SK-N-SH treated with all-trans-retinoic acid at 6 μM for 48 hours (cell line): ENCODE measurements at regions not wholly inside any gene's neighbourhood (a gene's known extent, or its start where the extent isn't known, plus 50 kb on each side); places are given as distances from the start of the nearest gene placed in this dataset.
"Not testable (repeated sequence)": the region's sequence is repeated elsewhere in the genome, so short reads cannot be mapped to it uniquely, and the experiment has no call there.

ENCODE experiments used
- ATAC-seq: fragments of 200-7000 bp; cut with Tn5 transposase; 3 replicates; pipeline ENCODE4 v1.9.1; 2020; ENCODE audit warnings: mild to moderate bottlenecking, moderate library complexity
- ARNTL ChIP-seq: fragments of 450-650 bp; formaldehyde crosslinking; IDR thresholded peaks from 2 replicates; pipeline ENCODE4 v1.5.0; 2020; ENCODE audit warnings: low read depth, mild to moderate bottlenecking, moderate library complexity, borderline replicate concordance
- BACH2 ChIP-seq: fragments of 250-450 bp; sonication (Bioruptor Pico); IDR thresholded peaks from 2 replicates; pipeline ENCODE4 v1.9.0; 2021; ENCODE audit warnings: mild to moderate bottlenecking, borderline replicate concordance
- CSDC2 ChIP-seq: fragments of 250-450 bp; sonication (Bioruptor Pico); IDR thresholded peaks from 2 replicates; pipeline ENCODE4 v1.5.0; 2020; ENCODE audit warnings: mild to moderate bottlenecking, moderate library complexity
- ESRRG ChIP-seq: fragments of 250-450 bp; sonication (Bioruptor Pico); IDR thresholded peaks from 2 replicates; pipeline ENCODE4 v1.6.1; 2021; ENCODE audit warnings: mild to moderate bottlenecking
- GLIS3 ChIP-seq: fragments of 250-450 bp; sonication (Bioruptor Pico); IDR thresholded peaks from 2 replicates; pipeline ENCODE4 v1.5.0; 2020; ENCODE audit warnings: mild to moderate bottlenecking, moderate library complexity
- ISL1 ChIP-seq: fragments of 250-450 bp; sonication (Bioruptor Pico); IDR thresholded peaks from 2 replicates; pipeline ENCODE4 v2.1.2; 2022; ENCODE audit warnings: mild to moderate bottlenecking, moderate library complexity
- OSR1 ChIP-seq: fragments of 250-450 bp; sonication (Bioruptor Pico); IDR thresholded peaks from 2 replicates; pipeline ENCODE4 v1.8.0; 2022; ENCODE audit warnings: moderate library complexity, mild to moderate bottlenecking, inconsistent platforms
- PPARA ChIP-seq: fragments of 250-450 bp; sonication (Bioruptor Pico); IDR thresholded peaks from 2 replicates; pipeline ENCODE4 v1.5.0; 2020; ENCODE audit warnings: mild to moderate bottlenecking, borderline replicate concordance
- RARB ChIP-seq: fragments of 250-450 bp; sonication (Bioruptor Pico); IDR thresholded peaks from 2 replicates; pipeline ENCODE4 v1.8.0; 2021; ENCODE audit warnings: mild to moderate bottlenecking, moderate library complexity
- SNAI2 ChIP-seq: fragments of 250-450 bp; sonication (Bioruptor Pico); IDR thresholded peaks from 2 replicates; pipeline ENCODE4 v1.5.0; 2020; ENCODE audit warnings: mild to moderate bottlenecking, moderate library complexity
- TCF4 ChIP-seq: fragments of 250-450 bp; sonication (Bioruptor Pico); IDR thresholded peaks from 2 replicates; pipeline ENCODE4 v1.8.0; 2021; ENCODE audit warnings: mild to moderate bottlenecking, moderate library complexity, borderline replicate concordance
- TOX ChIP-seq: fragments of 250-450 bp; sonication (Bioruptor Pico); IDR thresholded peaks from 2 replicates; pipeline ENCODE4 v1.8.0; 2021; ENCODE audit warnings: mild to moderate bottlenecking, moderate library complexity, borderline replicate concordance
- ZC3H10 ChIP-seq: fragments of 250-450 bp; sonication (Bioruptor Pico); IDR thresholded peaks from 2 replicates; pipeline ENCODE4 v1.5.1; 2021; ENCODE audit warnings: mild to moderate bottlenecking, moderate library complexity
- ZFP3 ChIP-seq: fragments of 250-450 bp; sonication (Bioruptor Pico); IDR thresholded peaks from 2 replicates; pipeline ENCODE4 v1.5.0; 2020; ENCODE audit warnings: mild to moderate bottlenecking, moderate library complexity
- ZFP30 ChIP-seq: fragments of 450-650 bp; formaldehyde crosslinking; IDR thresholded peaks from 2 replicates; pipeline ENCODE4 v1.5.0; 2022; ENCODE audit warnings: mild to moderate bottlenecking, moderate library complexity
- ZNF565 ChIP-seq: fragments of 450-650 bp; formaldehyde crosslinking; conservative IDR thresholded peaks from 2 replicates; pipeline ENCODE4 v1.5.0; 2020; ENCODE audit warnings: low read depth, mild to moderate bottlenecking, moderate library complexity
- ZNF70 ChIP-seq: fragments of 450-650 bp; formaldehyde crosslinking; IDR thresholded peaks from 2 replicates; pipeline ENCODE4 v1.5.0; 2020; ENCODE audit warnings: mild to moderate bottlenecking, moderate library complexity
- ZNF8 ChIP-seq: fragments of 450-650 bp; formaldehyde crosslinking; IDR thresholded peaks from 2 replicates; pipeline ENCODE4 v1.5.0; 2020; ENCODE audit warnings: mild to moderate bottlenecking, moderate library complexity
- TF ChIP-seq, protein P1 (sequence below): fragments of 250-450 bp; sonication (Bioruptor Pico); IDR thresholded peaks from 2 replicates; pipeline ENCODE4 v1.5.1; 2021; ENCODE audit warnings: mild to moderate bottlenecking, moderate library complexity
- TF ChIP-seq, protein P2 (sequence below): fragments of 250-450 bp; sonication (Bioruptor Pico); IDR thresholded peaks from 2 replicates; pipeline ENCODE4 v1.8.0; 2020; ENCODE audit warnings: mild to moderate bottlenecking, moderate library complexity, borderline replicate concordance
- TF ChIP-seq, protein P3 (sequence below): fragments of 250-450 bp; sonication (Bioruptor Pico); IDR thresholded peaks from 2 replicates; pipeline ENCODE4 v1.8.0; 2021; ENCODE audit warnings: low read depth, mild to moderate bottlenecking, moderate library complexity, borderline replicate concordance

DNA sequence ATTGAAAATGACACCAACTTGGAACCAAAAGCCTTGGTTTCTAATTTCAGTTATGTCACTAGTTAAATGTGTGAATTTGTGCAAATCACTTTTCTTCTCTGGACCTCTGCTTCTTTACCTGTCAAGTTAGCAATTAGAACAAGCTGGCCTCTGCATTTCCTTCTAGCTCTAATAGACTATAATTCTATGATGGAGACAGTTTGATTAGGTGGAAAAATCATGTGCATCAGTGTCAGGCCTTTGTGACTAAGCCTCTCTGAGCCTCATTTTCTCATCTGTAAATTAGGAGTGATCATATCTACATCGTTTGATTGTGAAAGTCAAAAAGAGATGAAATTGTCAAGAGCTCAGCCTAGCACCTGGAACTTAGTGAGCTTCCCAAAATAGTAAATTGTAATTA, 712.9 kb downstream of the MECOM start:
- no peak for TF ChIP-seq GLIS3
- no peak for TF ChIP-seq ZNF8
- TF ChIP-seq SNAI2 (CRISPR knock-in tag), result no peak
- no peak for TF ChIP-seq BACH2 (CRISPR knock-in tag)
- TF ChIP-seq, protein P1, sequence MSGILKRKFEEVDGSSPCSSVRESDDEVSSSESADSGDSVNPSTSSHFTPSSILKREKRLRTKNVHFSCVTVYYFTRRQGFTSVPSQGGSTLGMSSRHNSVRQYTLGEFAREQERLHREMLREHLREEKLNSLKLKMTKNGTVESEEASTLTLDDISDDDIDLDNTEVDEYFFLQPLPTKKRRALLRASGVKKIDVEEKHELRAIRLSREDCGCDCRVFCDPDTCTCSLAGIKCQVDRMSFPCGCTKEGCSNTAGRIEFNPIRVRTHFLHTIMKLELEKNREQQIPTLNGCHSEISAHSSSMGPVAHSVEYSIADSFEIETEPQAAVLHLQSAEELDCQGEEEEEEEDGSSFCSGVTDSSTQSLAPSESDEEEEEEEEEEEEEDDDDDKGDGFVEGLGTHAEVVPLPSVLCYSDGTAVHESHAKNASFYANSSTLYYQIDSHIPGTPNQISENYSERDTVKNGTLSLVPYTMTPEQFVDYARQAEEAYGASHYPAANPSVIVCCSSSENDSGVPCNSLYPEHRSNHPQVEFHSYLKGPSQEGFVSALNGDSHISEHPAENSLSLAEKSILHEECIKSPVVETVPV (CRISPR knock-in tag), result no peak
- no peak for TF ChIP-seq ISL1 (CRISPR knock-in tag)
- no peak for TF ChIP-seq RARB (CRISPR knock-in tag)
- TF ChIP-seq, protein P2, sequence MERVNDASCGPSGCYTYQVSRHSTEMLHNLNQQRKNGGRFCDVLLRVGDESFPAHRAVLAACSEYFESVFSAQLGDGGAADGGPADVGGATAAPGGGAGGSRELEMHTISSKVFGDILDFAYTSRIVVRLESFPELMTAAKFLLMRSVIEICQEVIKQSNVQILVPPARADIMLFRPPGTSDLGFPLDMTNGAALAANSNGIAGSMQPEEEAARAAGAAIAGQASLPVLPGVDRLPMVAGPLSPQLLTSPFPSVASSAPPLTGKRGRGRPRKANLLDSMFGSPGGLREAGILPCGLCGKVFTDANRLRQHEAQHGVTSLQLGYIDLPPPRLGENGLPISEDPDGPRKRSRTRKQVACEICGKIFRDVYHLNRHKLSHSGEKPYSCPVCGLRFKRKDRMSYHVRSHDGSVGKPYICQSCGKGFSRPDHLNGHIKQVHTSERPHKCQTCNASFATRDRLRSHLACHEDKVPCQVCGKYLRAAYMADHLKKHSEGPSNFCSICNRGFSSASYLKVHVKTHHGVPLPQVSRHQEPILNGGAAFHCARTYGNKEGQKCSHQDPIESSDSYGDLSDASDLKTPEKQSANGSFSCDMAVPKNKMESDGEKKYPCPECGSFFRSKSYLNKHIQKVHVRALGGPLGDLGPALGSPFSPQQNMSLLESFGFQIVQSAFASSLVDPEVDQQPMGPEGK, result no peak
- no peak for TF ChIP-seq ZFP30 (CRISPR knock-in tag)
- no peak for TF ChIP-seq OSR1
- no peak for ATAC-seq

DNA sequence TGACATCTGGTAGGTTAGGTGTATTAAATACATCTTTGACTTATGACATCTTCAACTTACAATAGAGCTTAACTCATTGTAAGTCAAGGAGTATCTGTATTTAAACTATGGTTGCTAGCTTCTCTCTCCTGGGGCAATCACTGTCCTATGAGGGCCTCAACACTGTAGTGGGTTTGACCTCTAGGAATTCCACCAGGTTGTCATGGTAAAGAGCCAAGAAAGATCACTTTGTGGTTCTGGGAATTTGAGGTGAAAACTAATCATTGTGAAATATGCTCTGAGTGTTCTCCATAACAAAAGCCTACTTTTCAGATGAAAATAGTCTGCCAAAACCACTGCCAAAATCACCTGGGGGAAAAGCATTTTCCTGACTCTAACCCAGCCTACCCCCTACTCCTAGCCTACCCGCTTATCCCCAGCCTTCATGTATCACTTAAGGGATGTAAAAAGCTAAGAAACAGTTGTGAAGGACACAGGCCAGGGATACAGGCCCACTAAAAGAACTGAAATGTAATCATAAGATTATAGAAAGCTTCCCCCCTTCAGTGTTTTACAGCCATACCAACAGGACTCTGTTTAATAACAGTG, 723.8 kb downstream of the MECOM start:
- TF ChIP-seq, protein P1 (CRISPR knock-in tag), result no peak
- TF ChIP-seq, protein P3, sequence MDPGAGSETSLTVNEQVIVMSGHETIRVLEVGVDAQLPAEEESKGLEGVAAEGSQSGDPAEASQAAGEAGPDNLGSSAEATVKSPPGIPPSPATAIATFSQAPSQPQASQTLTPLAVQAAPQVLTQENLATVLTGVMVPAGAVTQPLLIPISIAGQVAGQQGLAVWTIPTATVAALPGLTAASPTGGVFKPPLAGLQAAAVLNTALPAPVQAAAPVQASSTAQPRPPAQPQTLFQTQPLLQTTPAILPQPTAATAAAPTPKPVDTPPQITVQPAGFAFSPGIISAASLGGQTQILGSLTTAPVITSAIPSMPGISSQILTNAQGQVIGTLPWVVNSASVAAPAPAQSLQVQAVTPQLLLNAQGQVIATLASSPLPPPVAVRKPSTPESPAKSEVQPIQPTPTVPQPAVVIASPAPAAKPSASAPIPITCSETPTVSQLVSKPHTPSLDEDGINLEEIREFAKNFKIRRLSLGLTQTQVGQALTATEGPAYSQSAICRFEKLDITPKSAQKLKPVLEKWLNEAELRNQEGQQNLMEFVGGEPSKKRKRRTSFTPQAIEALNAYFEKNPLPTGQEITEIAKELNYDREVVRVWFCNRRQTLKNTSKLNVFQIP (CRISPR knock-in tag), result no peak
- no peak for TF ChIP-seq PPARA
- TF ChIP-seq OSR1, result no peak
- no peak for TF ChIP-seq TOX (CRISPR knock-in tag)
- no peak for TF ChIP-seq ESRRG (CRISPR knock-in tag)
- no peak for TF ChIP-seq CSDC2 (CRISPR knock-in tag)
- TF ChIP-seq, protein P2, result no peak
- no peak for TF ChIP-seq TCF4 (CRISPR knock-in tag)
- TF ChIP-seq ZFP3 (CRISPR knock-in tag), result no peak
- TF ChIP-seq BACH2 (CRISPR knock-in tag), result no peak
- TF ChIP-seq ZNF70 (CRISPR knock-in tag), result no peak
- no peak for TF ChIP-seq ZNF8
- TF ChIP-seq SNAI2 (CRISPR knock-in tag), result no peak
- no peak for TF ChIP-seq ZFP30 (CRISPR knock-in tag)
- no peak for TF ChIP-seq RARB (CRISPR knock-in tag)
- no peak for ATAC-seq

DNA sequence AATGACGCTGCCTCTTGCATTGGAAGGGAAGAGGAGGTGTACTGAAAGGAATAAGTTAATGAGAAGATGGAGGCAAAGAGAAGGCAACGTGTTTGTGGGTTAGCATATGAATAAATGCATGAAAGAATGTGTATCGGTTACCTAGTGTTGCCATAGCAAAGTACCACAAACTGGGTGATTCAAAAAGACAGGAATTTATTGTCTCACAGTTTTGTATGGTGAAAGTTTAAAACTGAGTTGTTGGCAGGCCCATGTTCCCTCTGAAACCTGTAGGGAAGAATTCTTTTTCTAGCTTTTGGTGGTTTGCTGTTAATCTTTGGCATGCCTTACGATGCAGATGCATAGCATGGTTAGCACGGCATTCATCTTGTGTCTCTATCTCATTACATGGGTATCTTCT, 729.9 kb downstream of the MECOM start:
- no peak for ATAC-seq
- TF ChIP-seq ZNF565 (CRISPR knock-in tag) (no peak), PPARA (no peak), ESRRG (CRISPR knock-in tag) (no peak), ZNF70 (CRISPR knock-in tag) (no peak), BACH2 (CRISPR knock-in tag) (no peak), GLIS3 (no peak), ISL1 (CRISPR knock-in tag) (no peak), ZC3H10 (CRISPR knock-in tag) (no peak), TOX (CRISPR knock-in tag) (no peak), SNAI2 (CRISPR knock-in tag) (no peak), TCF4 (CRISPR knock-in tag) (no peak), ZNF8 (no peak), ARNTL (CRISPR knock-in tag) (no peak), ZFP3 (CRISPR knock-in tag) (no peak), OSR1 (no peak)
- TF ChIP-seq, protein P3 (CRISPR knock-in tag), result no peak
- TF ChIP-seq, all 23 proteins: peak for 0

DNA sequence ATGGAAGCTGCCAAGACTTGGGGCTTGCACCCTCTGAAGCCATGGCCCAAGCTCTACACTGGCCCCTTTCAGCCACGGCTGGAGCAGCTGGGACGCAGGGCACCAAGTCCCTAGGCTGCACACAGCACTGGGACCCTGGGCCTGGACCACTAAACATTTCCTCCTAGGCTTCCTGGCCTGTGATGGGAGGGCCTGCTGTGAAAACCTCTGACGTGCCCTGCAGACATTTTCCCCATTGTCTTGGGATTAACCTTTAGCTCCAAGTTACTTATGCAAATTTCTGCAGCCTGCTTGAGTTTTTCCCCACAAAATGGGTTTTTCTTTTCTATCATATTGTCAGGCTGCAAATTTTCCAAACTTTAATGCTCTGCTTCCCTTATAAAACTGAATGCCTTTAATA, 733.5 kb downstream of the MECOM start:
- ATAC-seq, result not testable (repeated sequence)
